ENCODE measurements at regions not wholly inside any gene's neighbourhood (a gene's known extent, or its start where the extent isn't known, plus 50 kb on each side); places are given as distances from the start of the nearest gene placed in this dataset.
"Not testable (repeated sequence)": the region's sequence is repeated elsewhere in the genome, so short reads cannot be mapped to it uniquely, and the experiment has no call there.

- no peak for DNase-seq (ENCODE audit: low read depth)
Measured at GRCh38 chr7:84879570-84880325, 307.1 kb downstream of the SEMA3D start.

GRCh38 chr7:84877943-84878570 lies 308.8 kb downstream of the SEMA3D start:
- no peak for DNase-seq (ENCODE audit: low read depth)

GRCh38 chr7:84876061-84876821 lies 310.6 kb downstream of the SEMA3D start:
- DNase-seq (ENCODE audit: low read depth): no peak

GRCh38 chr7:84865560-84865959 lies 321.3 kb downstream of the SEMA3D start:
- DNase-seq (ENCODE audit: low read depth): no peak

GRCh38 chr7:84857336-84857735 lies 329.5 kb downstream of the SEMA3D start:
- DNase-seq (ENCODE audit: low read depth): no peak

- no peak for DNase-seq (ENCODE audit: low read depth)
Measured at GRCh38 chr7:84855758-84856157, 331.1 kb downstream of the SEMA3D start.

GRCh38 chr7:84848974-84849372 lies 337.9 kb downstream of the SEMA3D start:
- DNase-seq (ENCODE audit: low read depth): not testable (repeated sequence)

- DNase-seq (ENCODE audit: low read depth): no peak
Measured at GRCh38 chr7:84848219-84848973, 338.5 kb downstream of the SEMA3D start.

- DNase-seq (ENCODE audit: low read depth): no peak
Measured at GRCh38 chr7:84847790-84848189, 339.1 kb downstream of the SEMA3D start.

GRCh38 chr7:84847038-84847437 lies 339.8 kb downstream of the SEMA3D start:
- no peak for DNase-seq (ENCODE audit: low read depth)

- no peak for DNase-seq (ENCODE audit: low read depth)
Measured at GRCh38 chr7:84845971-84846370, 340.9 kb downstream of the SEMA3D start.

GRCh38 chr7:84844771-84845170 lies 342.1 kb downstream of the SEMA3D start:
- no peak for DNase-seq (ENCODE audit: low read depth)

- DNase-seq (ENCODE audit: low read depth): peak; percentile 3
Measured at GRCh38 chr7:84841809-84842208, 345.0 kb downstream of the SEMA3D start.

GRCh38 chr7:84838857-84839256 lies 348.0 kb downstream of the SEMA3D start:
- DNase-seq (ENCODE audit: low read depth): no peak

- no peak for DNase-seq (ENCODE audit: low read depth)
Measured at GRCh38 chr7:84837405-84837804, 349.5 kb downstream of the SEMA3D start.

GRCh38 chr7:84829719-84830118 lies 357.1 kb downstream of the SEMA3D start:
- no peak for DNase-seq (ENCODE audit: low read depth)

- DNase-seq (ENCODE audit: low read depth): no peak
Measured at GRCh38 chr7:84824057-84824651, 362.7 kb downstream of the SEMA3D start.

- no peak for DNase-seq (ENCODE audit: low read depth)
Measured at GRCh38 chr7:84823530-84823929, 363.3 kb downstream of the SEMA3D start.

- no peak for DNase-seq (ENCODE audit: low read depth)
Measured at GRCh38 chr7:84822941-84823510, 363.8 kb downstream of the SEMA3D start.

- no peak for DNase-seq (ENCODE audit: low read depth)
Measured at GRCh38 chr7:84821671-84822534, 365.0 kb downstream of the SEMA3D start.

GRCh38 chr7:84820481-84820880 lies 366.4 kb downstream of the SEMA3D start:
- DNase-seq (ENCODE audit: low read depth): no peak
